Stomach (tissue), 8 donors: ENCODE measurements at regions not wholly inside any gene's neighbourhood (a gene's known extent, or its start where the extent isn't known, plus 50 kb on each side); places are given as distances from the start of the nearest gene placed in this dataset.

ENCODE experiments used
- DNase-seq, 2 donors: peaks; one replicate each; pipeline versions ENCODE4 v3.0.0 to v3.0.0-alpha.2; 2013 to 2019
- H3K27ac ChIP-seq, 5 donors: fragments of 200-600 bp in 4 of 5; sonication (generic) in 4 of 5; one replicate each; pipeline ENCODE4 v1.5.1; 2013 to 2019; ENCODE audit warnings: mild to moderate bottlenecking in 1 of 5, moderate library complexity in 1 of 5
- H3K27me3 ChIP-seq, 3 donors: fragments of 200-600 bp; sonication (generic); one replicate each; pipeline ENCODE4 v1.5.1; 2017 to 2019; ENCODE audit warnings: mixed run types in 1 of 3
- H3K36me3 ChIP-seq, 4 donors: fragments of 200-600 bp; sonication (generic); 1 replicate in 3 of 4; 2 replicates in 1 of 4; pipeline ENCODE4 v1.5.1; 2016 to 2019
- H3K4me1 ChIP-seq, 4 donors: fragments of 200-600 bp; sonication (generic); one replicate each; pipeline ENCODE4 v1.5.1; 2016 to 2019
- H3K4me3 ChIP-seq, 4 donors: fragments of 200-600 bp; sonication (generic) in 3 of 4; one replicate each; pipeline ENCODE4 v1.5.1; 2016 to 2019; ENCODE audit warnings: mild to moderate bottlenecking in 1 of 4
- H3K9me3 ChIP-seq, 4 donors: fragments of 200-600 bp; sonication (generic); one replicate each; pipeline ENCODE4 v1.5.1; 2016 to 2019
- CTCF ChIP-seq, 7 experiments: fragments of 450-650 bp in 4 of 7; fragments of 200-600 bp in 3 of 7; sonication (generic) in 3 of 7; IDR thresholded peaks; one replicate each; pipeline ENCODE4 v1.5.1; 2016 to 2019; ENCODE audit warnings: antibody characterized with exemption in 7 of 7, control low read depth in 2 of 7, mild to moderate bottlenecking in 1 of 7
- EP300 ChIP-seq: sonication (generic); formaldehyde crosslinking; IDR thresholded peaks from one replicate; pipeline ENCODE4 v1.6.1; 2017; ENCODE audit warnings: antibody characterized with exemption
- POLR2A ChIP-seq, 4 donors: fragments of 450-650 bp; IDR thresholded peaks; one replicate each; pipeline ENCODE4 v1.6.1; 2016; ENCODE audit warnings: antibody characterized with exemption in 4 of 4, control low read depth in 2 of 4, mild to moderate bottlenecking in 1 of 4, moderate library complexity in 1 of 4
- POLR2AphosphoS5 ChIP-seq, 3 donors: sonication (generic); formaldehyde crosslinking; IDR thresholded peaks; one replicate each; pipeline ENCODE4 v1.6.1; 2016; ENCODE audit warnings: antibody characterized with exemption in 3 of 3
- WGBS, 5 donors: extraction: QIAGEN DNeasy Blood & Tissue Kit in 3 of 5; methylation state at CpG; one replicate each; pipeline versions ENCODE4 v1.1.5 to v1.1.7; 2013 to 2018; 5-methylcytosine and 5-hydroxymethylcytosine counted together
- intact Hi-C: fragments of 100-400 bp; cut with DNase I; formaldehyde crosslinking; loops from one replicate; pipeline ENCODE4 v1.15.1; 2023; ENCODE audit warnings: low total_unique reads
- donor health status: healthy with polysubstance abuse.
- donor health status: Bipolar disorder and iron deficiency.
- donor health status: healthy.

- Histone ChIP-seq H3K27me3 (no peaks in the 10 kb centered on the region), H3K4me1 (peaks cover 5 to 19% (median 18%) of the 10 kb centered on the region in 4 donors), H3K9me3 (no peaks in the 10 kb centered on the region), H3K36me3 (no peaks in the 10 kb centered on the region), H3K27ac (no peak overlapping the region), H3K4me3 (no peak overlapping the region)
- WGBS, 5 donors = 92 to 96% (median 93%) methylated on average over 5 of the region's 5 CpGs
- intact Hi-C loops = no loop called here
- DNase-seq = no peak
- TF ChIP-seq POLR2AphosphoS5 (IDR thresholded peaks at IDR 0.05) = no peak
- TF ChIP-seq EP300 = no peak
Observed at GRCh38 chr1:232687728-232688127, 57.8 kb upstream of the SIPA1L2 start.

GRCh38 chr1:232688398-232688797 is 58.5 kb upstream of the SIPA1L2 start:
- H3K27ac ChIP-seq = no peak overlapping the region
- intact Hi-C loops = no loop called here
- DNase-seq = no peak

DNA sequence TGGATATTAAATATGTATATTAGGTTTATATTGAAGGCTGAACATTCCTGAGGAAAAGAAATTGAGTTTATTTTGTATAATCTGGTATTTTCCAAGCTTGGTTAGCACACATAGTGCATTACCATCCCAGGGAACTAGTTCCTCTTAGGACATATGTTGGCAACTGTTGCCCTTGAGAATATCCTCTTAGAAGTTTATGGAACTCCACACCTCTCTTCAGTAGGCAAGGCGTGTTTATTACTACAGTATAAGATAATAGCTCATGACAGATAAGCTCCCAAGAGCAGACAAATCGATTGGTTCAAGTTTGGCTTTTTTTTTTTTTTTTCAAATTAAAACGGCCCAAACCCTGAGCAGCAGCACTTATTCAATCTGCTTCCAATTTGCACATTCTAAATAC is 59.8 kb upstream of the SIPA1L2 start:
- no peak overlapping the region for H3K27ac ChIP-seq
- intact Hi-C loops = no loop called here
- H3K4me1 ChIP-seq = peaks cover 0 to 1% (median under 1%) of the 10 kb centered on the region in 4 donors
- no peak for DNase-seq
- no peaks in the 10 kb centered on the region for H3K36me3 ChIP-seq
- no peak for TF ChIP-seq CTCF (IDR thresholded peaks at IDR 0.05)
- no peak for TF ChIP-seq EP300
- no peak for TF ChIP-seq POLR2AphosphoS5 (IDR thresholded peaks at IDR 0.05)
- no peak for TF ChIP-seq POLR2A (IDR thresholded peaks at IDR 0.05)
- no peaks in the 10 kb centered on the region for H3K27me3 ChIP-seq
- H3K9me3 ChIP-seq = no peaks in the 10 kb centered on the region
- H3K4me3 ChIP-seq = no peak overlapping the region
- WGBS, 5 donors = 32 to 73% (median 42%) methylated on average over 3 of the region's 3 CpGs

More at GRCh38 chr1:232688398-232688797, 58.5 kb upstream of the SIPA1L2 start:
- H3K4me3 ChIP-seq = no peak overlapping the region
- H3K4me1 ChIP-seq = peaks cover 5 to 15% (median 11%) of the 10 kb centered on the region in 4 donors
- no peaks in the 10 kb centered on the region for H3K27me3 ChIP-seq
- WGBS, 5 donors = 51 to 75% (median 62%) methylated on average over 2 of the region's 2 CpGs
- no peaks in the 10 kb centered on the region for H3K36me3 ChIP-seq
- no peaks in the 10 kb centered on the region for H3K9me3 ChIP-seq
- no peak for TF ChIP-seq POLR2A (IDR thresholded peaks at IDR 0.05)
- TF ChIP-seq POLR2AphosphoS5 (IDR thresholded peaks at IDR 0.05) = no peak
- no peak for TF ChIP-seq EP300
- no peak for TF ChIP-seq CTCF (IDR thresholded peaks at IDR 0.05)

- no peaks in the 10 kb centered on the region for H3K9me3 ChIP-seq
- no peaks in the 10 kb centered on the region for H3K36me3 ChIP-seq
- no peaks in the 10 kb centered on the region for H3K4me1 ChIP-seq
- TF ChIP-seq EP300 (no peak), CTCF (IDR thresholded peaks at IDR 0.05) (no peak), POLR2AphosphoS5 (IDR thresholded peaks at IDR 0.05) (no peak), POLR2A (IDR thresholded peaks at IDR 0.05) (no peak)
- H3K4me3 ChIP-seq = no peak overlapping the region
- no peak overlapping the region for H3K27ac ChIP-seq
- WGBS, 5 donors = 78 to 86% (median 84%) methylated on average over 8 of the region's 8 CpGs
- no peak for DNase-seq
- no peaks in the 10 kb centered on the region for H3K27me3 ChIP-seq
- intact Hi-C loops = no loop called here
Observed at GRCh38 chr1:232690285-232690935, 60.5 kb upstream of the SIPA1L2 start.

DNA sequence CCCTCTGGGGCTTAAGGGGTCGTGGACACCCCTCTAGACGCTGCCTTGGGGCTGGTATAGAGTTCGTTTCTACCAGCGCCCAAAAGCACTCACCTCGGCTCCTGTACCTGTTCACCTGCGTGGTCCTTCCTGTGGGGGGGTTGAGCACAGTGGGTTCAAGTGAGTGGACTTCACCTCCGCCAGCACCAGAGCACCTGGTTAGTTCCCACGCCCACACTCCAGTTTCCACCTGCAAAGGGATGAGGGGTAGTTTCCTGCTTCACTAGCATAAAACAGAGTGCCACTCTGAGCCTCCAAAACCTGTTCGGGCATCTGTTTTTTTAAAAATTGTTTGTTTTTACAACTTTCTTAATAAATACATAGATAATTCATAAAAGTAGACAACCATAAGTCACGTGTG is 64.5 kb upstream of the SIPA1L2 start:
- Histone ChIP-seq H3K27me3 (no peaks in the 10 kb centered on the region), H3K4me1 (no peaks in the 10 kb centered on the region), H3K36me3 (no peaks in the 10 kb centered on the region), H3K9me3 (no peaks in the 10 kb centered on the region), H3K27ac (no peak overlapping the region), H3K4me3 (no peak overlapping the region)
- WGBS, 5 donors = 81 to 94% (median 85%) methylated on average over 8 to 10 of the region's 10 CpGs
- no peak for DNase-seq
- intact Hi-C loops = no loop called here
- TF ChIP-seq CTCF (IDR thresholded peaks at IDR 0.05) (no peak), EP300 (no peak), POLR2A (IDR thresholded peaks at IDR 0.05) (no peak), POLR2AphosphoS5 (IDR thresholded peaks at IDR 0.05) (no peak)
